ENCODE measurements at regions not wholly inside any gene's neighbourhood (a gene's known extent, or its start where the extent isn't known, plus 50 kb on each side); places are given as distances from the start of the nearest gene placed in this dataset.

DNA sequence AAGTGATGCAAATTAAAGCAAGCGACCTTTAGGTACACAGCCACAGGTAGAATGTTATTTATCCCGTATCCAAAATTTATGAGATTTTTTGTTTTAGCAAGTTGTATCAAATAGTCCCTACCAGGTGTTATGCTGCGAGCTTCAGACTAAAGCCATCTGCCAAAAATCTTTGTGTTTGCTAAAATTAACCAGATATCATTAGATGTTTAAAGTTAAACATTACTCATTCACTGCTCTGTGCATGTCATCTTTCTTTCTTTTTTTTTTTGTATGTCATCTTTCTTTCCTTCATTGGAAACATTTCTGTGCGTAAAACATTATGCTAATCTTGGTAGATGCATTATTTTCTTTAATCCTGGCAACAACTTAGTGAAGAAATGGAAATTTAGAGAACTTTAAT is 173.1 kb downstream of the FHIP1A start:
- TF ChIP-seq, protein P1, sequence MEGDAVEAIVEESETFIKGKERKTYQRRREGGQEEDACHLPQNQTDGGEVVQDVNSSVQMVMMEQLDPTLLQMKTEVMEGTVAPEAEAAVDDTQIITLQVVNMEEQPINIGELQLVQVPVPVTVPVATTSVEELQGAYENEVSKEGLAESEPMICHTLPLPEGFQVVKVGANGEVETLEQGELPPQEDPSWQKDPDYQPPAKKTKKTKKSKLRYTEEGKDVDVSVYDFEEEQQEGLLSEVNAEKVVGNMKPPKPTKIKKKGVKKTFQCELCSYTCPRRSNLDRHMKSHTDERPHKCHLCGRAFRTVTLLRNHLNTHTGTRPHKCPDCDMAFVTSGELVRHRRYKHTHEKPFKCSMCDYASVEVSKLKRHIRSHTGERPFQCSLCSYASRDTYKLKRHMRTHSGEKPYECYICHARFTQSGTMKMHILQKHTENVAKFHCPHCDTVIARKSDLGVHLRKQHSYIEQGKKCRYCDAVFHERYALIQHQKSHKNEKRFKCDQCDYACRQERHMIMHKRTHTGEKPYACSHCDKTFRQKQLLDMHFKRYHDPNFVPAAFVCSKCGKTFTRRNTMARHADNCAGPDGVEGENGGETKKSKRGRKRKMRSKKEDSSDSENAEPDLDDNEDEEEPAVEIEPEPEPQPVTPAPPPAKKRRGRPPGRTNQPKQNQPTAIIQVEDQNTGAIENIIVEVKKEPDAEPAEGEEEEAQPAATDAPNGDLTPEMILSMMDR (IDR thresholded peaks at IDR 0.05; ENCODE audit: low read depth, low read length), result no peak
- TF ChIP-seq EZH2phosphoT487 (IDR thresholded peaks at IDR 0.05; ENCODE audit: low read depth), result no peak
